Fibroblast of pulmonary artery (primary cell): ENCODE measurements at regions not wholly inside any gene's neighbourhood (a gene's known extent, or its start where the extent isn't known, plus 50 kb on each side); places are given as distances from the start of the nearest gene placed in this dataset.
"Not testable (repeated sequence)": the region's sequence is repeated elsewhere in the genome, so short reads cannot be mapped to it uniquely, and the experiment has no call there.

Experiments
- DNase-seq: peaks from one replicate; pipeline ENCODE4 v3.0.0-alpha.2; 2010; ENCODE audit warnings: low read depth
- H3K4me3 ChIP-seq: replicated peaks from 2 replicates; pipeline ENCODE4 v1.5.1; 2011; ENCODE audit warnings: low read depth, mild to moderate bottlenecking, control low read depth, low read length, moderate library complexity
- TF ChIP-seq, protein P1 (sequence below): IDR thresholded peaks from 2 replicates; pipeline ENCODE4 v1.5.1; 2011; ENCODE audit warnings: mild to moderate bottlenecking, control low read depth, low read length, inconsistent platforms; ENCODE audit errors: missing control alignments

DNA sequence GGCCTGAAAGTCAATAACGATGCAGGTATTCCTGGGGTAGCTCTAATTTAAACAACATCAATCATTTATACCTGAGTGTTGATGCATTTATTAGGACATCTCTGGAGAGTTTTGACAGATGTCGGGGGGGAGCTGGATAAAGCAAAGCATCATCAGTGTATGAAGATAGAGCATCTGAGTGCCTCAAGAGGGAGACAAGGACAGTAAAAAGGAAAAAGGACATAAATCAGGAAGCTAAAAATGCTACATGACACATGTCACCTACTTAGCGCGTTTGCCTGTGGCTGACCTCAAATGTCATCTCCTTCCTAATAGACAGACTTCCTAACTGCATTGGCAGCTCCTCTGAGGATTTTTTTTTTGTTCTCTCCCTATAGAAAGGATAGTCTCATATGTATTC, 259.5 kb upstream of the PKP2 start:
- TF ChIP-seq, protein P1, sequence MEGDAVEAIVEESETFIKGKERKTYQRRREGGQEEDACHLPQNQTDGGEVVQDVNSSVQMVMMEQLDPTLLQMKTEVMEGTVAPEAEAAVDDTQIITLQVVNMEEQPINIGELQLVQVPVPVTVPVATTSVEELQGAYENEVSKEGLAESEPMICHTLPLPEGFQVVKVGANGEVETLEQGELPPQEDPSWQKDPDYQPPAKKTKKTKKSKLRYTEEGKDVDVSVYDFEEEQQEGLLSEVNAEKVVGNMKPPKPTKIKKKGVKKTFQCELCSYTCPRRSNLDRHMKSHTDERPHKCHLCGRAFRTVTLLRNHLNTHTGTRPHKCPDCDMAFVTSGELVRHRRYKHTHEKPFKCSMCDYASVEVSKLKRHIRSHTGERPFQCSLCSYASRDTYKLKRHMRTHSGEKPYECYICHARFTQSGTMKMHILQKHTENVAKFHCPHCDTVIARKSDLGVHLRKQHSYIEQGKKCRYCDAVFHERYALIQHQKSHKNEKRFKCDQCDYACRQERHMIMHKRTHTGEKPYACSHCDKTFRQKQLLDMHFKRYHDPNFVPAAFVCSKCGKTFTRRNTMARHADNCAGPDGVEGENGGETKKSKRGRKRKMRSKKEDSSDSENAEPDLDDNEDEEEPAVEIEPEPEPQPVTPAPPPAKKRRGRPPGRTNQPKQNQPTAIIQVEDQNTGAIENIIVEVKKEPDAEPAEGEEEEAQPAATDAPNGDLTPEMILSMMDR = no peak
- no peak for DNase-seq
- H3K4me3 ChIP-seq = no peak overlapping the region

DNA sequence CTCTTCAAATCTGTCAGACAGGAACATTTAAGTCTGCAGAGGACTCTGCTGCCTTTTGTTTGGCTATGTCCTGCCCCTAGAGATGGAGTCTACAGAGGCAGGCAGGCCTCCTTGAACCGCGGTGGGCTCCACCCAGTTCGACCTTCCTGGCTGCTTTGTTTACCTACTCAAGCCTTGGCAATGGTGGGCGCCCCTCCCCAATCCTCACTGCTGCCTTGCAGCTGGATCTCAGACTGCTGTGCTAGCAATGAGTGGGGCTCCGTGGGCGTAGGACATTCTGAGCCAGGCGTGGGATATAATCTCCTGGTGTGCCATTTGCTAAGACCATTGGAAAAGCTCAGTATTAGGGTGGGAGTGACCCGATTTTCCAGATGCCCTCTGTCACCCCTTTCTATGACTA, 250.7 kb upstream of the PKP2 start:
- DNase-seq = not testable (repeated sequence)

DNA sequence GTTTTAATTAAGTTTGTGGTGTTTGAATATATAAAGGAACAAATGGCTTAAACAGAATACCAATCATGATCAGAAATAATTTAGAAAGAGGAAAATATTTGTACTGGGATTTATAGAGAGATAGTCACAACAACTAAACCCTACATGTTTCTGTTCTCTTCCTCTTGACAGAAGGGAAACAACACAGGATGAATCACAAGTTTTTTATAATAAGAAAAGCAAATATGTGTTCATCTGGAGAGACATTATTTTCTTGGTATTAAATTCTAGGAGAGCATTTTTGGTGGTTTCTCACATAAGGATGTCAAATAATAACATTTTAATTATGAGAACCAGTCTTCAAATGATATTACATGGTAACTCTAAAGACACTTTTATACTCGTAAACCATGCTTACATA, 232.9 kb upstream of the PKP2 start:
- TF ChIP-seq, protein P1 = no peak
- no peak overlapping the region for H3K4me3 ChIP-seq
- DNase-seq = no peak

More for the DNA sequence above, 250.7 kb upstream of the PKP2 start:
- not testable (repeated sequence) for H3K4me3 ChIP-seq

DNA sequence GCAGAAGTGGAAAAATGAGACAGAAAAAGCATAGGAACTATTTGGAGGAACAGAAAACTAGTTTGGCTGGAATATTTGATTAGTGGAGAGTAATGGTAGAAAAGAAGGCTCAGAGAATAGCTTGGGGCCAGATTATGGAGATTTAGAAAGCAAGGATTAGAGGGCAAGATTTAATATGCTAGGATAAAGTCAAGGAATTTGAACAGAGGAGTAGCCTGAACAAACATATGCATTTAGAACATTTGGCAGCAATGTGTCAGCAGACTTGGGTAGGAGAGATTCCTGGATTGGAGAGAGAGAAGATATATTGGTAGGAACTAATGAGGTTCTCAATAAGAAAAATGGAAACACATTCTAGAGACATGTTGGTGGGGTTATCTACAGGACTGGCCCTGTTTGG, 229.2 kb upstream of the PKP2 start:
- H3K4me3 ChIP-seq = no peak overlapping the region
- DNase-seq = no peak
- TF ChIP-seq, protein P1 = no peak

DNA sequence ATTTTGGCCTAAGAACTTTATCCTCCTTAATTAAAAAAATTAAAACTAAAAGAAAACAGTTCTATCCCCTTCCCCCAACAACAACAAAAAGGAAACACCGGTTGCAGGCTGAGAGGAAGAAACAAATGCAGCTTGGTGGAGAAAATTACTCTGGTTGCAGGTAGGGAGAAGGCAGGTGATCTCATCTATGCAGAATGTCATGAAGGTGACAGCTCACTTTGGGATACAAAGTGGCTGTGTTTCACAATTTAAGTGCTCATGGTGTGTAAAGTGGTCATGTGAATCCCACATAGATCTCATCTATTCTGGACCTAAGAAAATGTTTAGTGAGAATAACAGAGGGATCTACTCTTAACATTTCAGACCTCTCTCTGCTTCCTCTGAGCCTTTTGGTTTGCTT, 219.7 kb upstream of the PKP2 start:
- DNase-seq = no peak
- TF ChIP-seq, protein P1 = no peak
- H3K4me3 ChIP-seq = no peak overlapping the region

DNA sequence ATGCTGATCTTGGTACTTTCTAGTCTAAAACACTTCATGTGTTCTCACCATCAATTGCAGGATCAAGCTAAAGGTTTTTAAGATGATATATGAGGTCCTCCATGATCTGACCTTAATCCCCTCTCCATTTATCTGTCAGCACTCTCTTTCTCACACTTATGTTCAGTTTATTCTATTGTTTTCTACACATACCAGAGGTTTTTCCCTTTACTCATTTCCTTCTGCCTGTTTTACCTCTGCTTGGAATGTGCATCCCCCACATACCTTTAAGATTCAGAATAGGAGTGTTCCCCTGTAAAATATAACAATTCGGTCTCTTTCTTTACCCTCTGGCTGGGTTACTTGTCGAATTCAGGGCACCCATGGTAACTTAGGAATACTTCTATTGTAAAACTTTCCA, 219.1 kb upstream of the PKP2 start:
- no peak overlapping the region for H3K4me3 ChIP-seq
- TF ChIP-seq, protein P1 = no peak
- no peak for DNase-seq

DNA sequence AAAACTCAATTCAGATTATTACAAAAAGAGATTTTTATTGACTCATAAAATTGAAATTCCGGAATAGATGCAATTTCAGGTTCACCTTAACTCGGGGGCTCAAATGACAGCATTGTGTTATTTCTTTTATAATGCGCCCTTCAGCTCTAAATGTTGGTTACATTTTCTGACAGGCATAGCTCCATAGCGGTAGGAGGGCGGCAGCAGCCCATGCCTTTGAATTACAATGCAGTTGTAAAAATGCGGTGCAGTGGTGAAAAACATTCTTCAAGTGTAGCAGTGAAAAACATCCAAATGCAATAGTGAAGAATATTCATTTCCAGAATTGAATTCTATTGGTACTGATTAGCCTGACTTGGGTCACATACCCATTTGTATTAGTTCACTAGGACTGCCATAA, 215.3 kb upstream of the PKP2 start:
- TF ChIP-seq, protein P1 = no peak

DNA sequence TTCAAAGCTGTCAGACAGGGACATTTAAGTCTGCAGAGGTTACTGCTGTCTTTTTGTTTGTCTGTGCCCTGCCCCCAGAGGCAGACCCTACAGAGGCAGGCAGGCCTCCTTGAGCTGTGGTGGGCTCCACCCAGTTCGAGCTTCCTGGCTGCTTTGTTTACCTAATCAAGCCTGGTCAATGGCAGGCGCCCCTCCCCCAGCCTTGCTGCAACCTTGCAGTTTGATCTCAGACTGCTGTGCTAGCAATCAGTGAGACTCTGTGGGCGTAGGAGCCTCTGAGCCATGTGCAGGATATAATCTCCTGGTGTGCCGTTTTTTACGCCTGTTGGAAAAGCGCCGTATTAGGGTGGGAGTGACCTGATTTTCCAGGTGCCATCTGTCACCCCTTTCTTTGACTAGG, 211.2 kb upstream of the PKP2 start:
- not testable (repeated sequence) for DNase-seq, H3K4me3 ChIP-seq

More for the DNA sequence above, 215.3 kb upstream of the PKP2 start:
- no peak for DNase-seq
- no peak overlapping the region for H3K4me3 ChIP-seq
